Caco-2 (cell line): ENCODE measurements at regions not wholly inside any gene's neighbourhood (a gene's known extent, or its start where the extent isn't known, plus 50 kb on each side); places are given as distances from the start of the nearest gene placed in this dataset.

Experiments used
- BruUV-seq: library from RNA; stranded (reverse); fragments of 400-500 nt; replicated peaks from 2 replicates; lab custom pipeline; 2021; lab: Mats Ljungman, UMichigan
- CTCF ChIA-PET: fragments of 300-600 bp; sonication (Branson Sonifier 250); formaldehyde crosslinking; loops from one replicate; lab custom pipeline; 2022; ENCODE audit warnings: antibody characterized with exemption; lab: Charles Lee
- POLR2A ChIA-PET: fragments of 300-600 bp; sonication (Branson Sonifier 250); formaldehyde crosslinking; loops from one replicate; lab custom pipeline; 2022; ENCODE audit warnings: antibody characterized with exemption; lab: Charles Lee
- DNase-seq, 2 experiments: peaks; one replicate each; pipeline versions ENCODE4 v3.0.0 to v3.0.0-alpha.2; 2020 to 2022
- H3K27me3 ChIP-seq: replicated peaks from 2 replicates; pipeline ENCODE4 v1.6.0; 2011; ENCODE audit warnings: low read length; ENCODE audit not compliant: control insufficient read depth, insufficient read depth
- H3K36me3 ChIP-seq: 2 replicates; pipeline ENCODE4 v1.5.1; 2011; ENCODE audit warnings: low read length; ENCODE audit not compliant: control insufficient read depth, insufficient read depth
- H3K4me1 ChIP-seq: fragments of 250-450 bp; sonication (Bioruptor Pico); 2 replicates; pipeline ENCODE4 v1.5.1; 2020; ENCODE audit warnings: mild to moderate bottlenecking
- H3K4me3 ChIP-seq: 2 replicates; pipeline ENCODE4 v1.5.1; 2011; ENCODE audit warnings: low read depth, mild to moderate bottlenecking, control low read depth, low read length
- H3K9me3 ChIP-seq: fragments of 250-450 bp; sonication (Bioruptor Pico); 2 replicates; pipeline ENCODE4 v1.5.1; 2020; ENCODE audit warnings: mild to moderate bottlenecking, moderate library complexity
- H3K27ac Mint-ChIP-seq: one replicate; pipeline ENCODE4 v1.8.0; 2022; ENCODE audit warnings: mixed read lengths; ENCODE audit not compliant: unreplicated experiment
- H3K27me3 Mint-ChIP-seq: one replicate; pipeline ENCODE4 v1.8.0; 2022; ENCODE audit warnings: mixed read lengths; ENCODE audit not compliant: insufficient read depth, unreplicated experiment
- H3K36me3 Mint-ChIP-seq: one replicate; pipeline ENCODE4 v1.8.0; 2022; ENCODE audit warnings: mild to moderate bottlenecking, mixed read lengths; ENCODE audit not compliant: insufficient read depth, unreplicated experiment
- H3K4me1 Mint-ChIP-seq: one replicate; pipeline ENCODE4 v1.8.0; 2022; ENCODE audit warnings: low read depth, mixed read lengths; ENCODE audit not compliant: unreplicated experiment
- H3K4me3 Mint-ChIP-seq: one replicate; pipeline ENCODE4 v1.8.0; 2022; ENCODE audit warnings: mild to moderate bottlenecking, moderate library complexity, mixed read lengths; ENCODE audit not compliant: unreplicated experiment
- H3K9me3 Mint-ChIP-seq: one replicate; pipeline ENCODE4 v1.8.0; 2022; ENCODE audit warnings: mixed read lengths; ENCODE audit not compliant: unreplicated experiment
- intact Hi-C: fragments of 100-400 bp; cut with micrococcal nuclease; formaldehyde crosslinking; loops from one replicate; pipeline ENCODE4 v1.10.0; 2022; ENCODE audit not compliant: unreplicated experiment
- TF ChIP-seq, protein P1 (sequence below), 2 experiments: fragments of 200-600 bp in 1 of 2; IDR thresholded peaks; 1 replicate in 1 of 2; 2 replicates in 1 of 2; pipeline versions ENCODE4 v1.5.1 to v1.8.0; 2011 to 2022; ENCODE audit warnings: antibody characterized with exemption in 1 of 2, control low read depth in 1 of 2, inconsistent platforms in 1 of 2, low read depth in 1 of 2, low read length in 1 of 2, mild to moderate bottlenecking in 1 of 2, moderate library complexity in 1 of 2; ENCODE audit not compliant: insufficient read depth in 1 of 2, severe bottlenecking in 1 of 2, unreplicated experiment in 1 of 2

DNA sequence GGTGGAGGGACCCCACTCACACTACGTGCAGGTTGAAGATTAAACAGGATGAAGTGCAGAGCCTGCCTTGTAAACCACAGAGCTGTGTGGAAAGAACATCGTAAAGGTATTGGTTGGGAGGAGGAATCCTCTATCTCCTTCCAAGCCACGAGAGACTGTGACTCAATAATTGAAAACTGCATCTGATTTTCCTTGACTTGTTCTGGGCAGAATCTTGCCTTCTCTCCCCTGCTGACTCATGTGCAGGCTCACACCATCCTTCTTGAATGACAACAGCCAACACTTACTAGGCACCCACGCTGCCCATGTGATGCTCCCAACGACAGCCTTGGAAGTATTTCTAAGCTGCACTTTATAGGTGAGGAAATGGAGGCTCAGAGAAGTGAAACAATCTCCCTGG lies 563.0 kb downstream of the MIAT start:
- H3K4me1 ChIP-seq = 0 out of 2 replicates have a peak, but pooled peaks cover 10% of the 10 kb centered on the region

DNA sequence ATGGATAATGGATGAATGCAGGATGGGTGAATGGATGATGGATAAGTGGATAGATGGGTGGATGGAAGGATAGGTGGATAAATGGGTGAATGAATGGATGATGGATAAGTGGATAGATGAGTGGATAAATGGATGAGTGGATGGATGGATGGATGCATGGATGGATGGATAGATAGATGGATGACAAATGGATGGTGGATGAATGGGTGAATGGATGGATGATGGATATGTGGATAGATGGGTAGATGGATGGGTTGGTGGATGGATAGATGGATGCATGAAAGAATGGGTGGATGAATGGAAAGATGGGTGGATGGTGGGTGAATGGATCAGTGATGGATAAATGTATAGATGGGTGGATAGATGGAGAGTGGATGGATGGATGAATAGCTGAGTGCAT lies 564.8 kb downstream of the MIAT start:
- ChIA-PET POLR2A (no interaction called here), CTCF (no interaction called here)
- Histone ChIP-seq H3K4me3 (no peak overlapping the region), H3K9me3 (no peaks in the 10 kb centered on the region), H3K4me1 (0 out of 2 replicates have a peak, but pooled peaks cover 10% of the 10 kb centered on the region), H3K27me3 (no peaks in the 10 kb centered on the region), H3K36me3 (no peaks in the 10 kb centered on the region)
- intact Hi-C loops = no loop called here
- H3K36me3 Mint-ChIP-seq = no peaks in the 10 kb centered on the region
- no peaks in the 10 kb centered on the region for H3K9me3 Mint-ChIP-seq
- H3K27ac Mint-ChIP-seq = no peak overlapping the region
- no peak for DNase-seq
- H3K4me3 Mint-ChIP-seq = no peak overlapping the region
- no peaks in the 10 kb centered on the region for H3K4me1 Mint-ChIP-seq
- BruUV-seq = no TSS peak
- no peaks in the 10 kb centered on the region for H3K27me3 Mint-ChIP-seq
- TF ChIP-seq, protein P1, sequence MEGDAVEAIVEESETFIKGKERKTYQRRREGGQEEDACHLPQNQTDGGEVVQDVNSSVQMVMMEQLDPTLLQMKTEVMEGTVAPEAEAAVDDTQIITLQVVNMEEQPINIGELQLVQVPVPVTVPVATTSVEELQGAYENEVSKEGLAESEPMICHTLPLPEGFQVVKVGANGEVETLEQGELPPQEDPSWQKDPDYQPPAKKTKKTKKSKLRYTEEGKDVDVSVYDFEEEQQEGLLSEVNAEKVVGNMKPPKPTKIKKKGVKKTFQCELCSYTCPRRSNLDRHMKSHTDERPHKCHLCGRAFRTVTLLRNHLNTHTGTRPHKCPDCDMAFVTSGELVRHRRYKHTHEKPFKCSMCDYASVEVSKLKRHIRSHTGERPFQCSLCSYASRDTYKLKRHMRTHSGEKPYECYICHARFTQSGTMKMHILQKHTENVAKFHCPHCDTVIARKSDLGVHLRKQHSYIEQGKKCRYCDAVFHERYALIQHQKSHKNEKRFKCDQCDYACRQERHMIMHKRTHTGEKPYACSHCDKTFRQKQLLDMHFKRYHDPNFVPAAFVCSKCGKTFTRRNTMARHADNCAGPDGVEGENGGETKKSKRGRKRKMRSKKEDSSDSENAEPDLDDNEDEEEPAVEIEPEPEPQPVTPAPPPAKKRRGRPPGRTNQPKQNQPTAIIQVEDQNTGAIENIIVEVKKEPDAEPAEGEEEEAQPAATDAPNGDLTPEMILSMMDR (IDR thresholded peaks at IDR 0.05; ENCODE audit: insufficient read depth in 1 of 2, low read depth in 1 of 2, low read length in 1 of 2, severe bottlenecking in 1 of 2, unreplicated experiment in 1 of 2) = no peak

More for the DNA sequence above, 563.0 kb downstream of the MIAT start:
- Mint-ChIP-seq H3K9me3 (no peaks in the 10 kb centered on the region), H3K27ac (no peak overlapping the region), H3K36me3 (no peaks in the 10 kb centered on the region), H3K4me3 (no peak overlapping the region), H3K4me1 (no peaks in the 10 kb centered on the region), H3K27me3 (no peaks in the 10 kb centered on the region)
- CTCF ChIA-PET = no interaction called here
- no peaks in the 10 kb centered on the region for H3K36me3 ChIP-seq
- no peaks in the 10 kb centered on the region for H3K27me3 ChIP-seq
- TF ChIP-seq, protein P1 (IDR thresholded peaks at IDR 0.05; ENCODE audit: insufficient read depth in 1 of 2, low read depth in 1 of 2, low read length in 1 of 2, severe bottlenecking in 1 of 2, unreplicated experiment in 1 of 2) = no peak
- DNase-seq = no peak
- POLR2A ChIA-PET = no interaction called here
- no peak overlapping the region for H3K4me3 ChIP-seq
- intact Hi-C loops = no loop called here
- BruUV-seq = no TSS peak
- no peaks in the 10 kb centered on the region for H3K9me3 ChIP-seq

DNA sequence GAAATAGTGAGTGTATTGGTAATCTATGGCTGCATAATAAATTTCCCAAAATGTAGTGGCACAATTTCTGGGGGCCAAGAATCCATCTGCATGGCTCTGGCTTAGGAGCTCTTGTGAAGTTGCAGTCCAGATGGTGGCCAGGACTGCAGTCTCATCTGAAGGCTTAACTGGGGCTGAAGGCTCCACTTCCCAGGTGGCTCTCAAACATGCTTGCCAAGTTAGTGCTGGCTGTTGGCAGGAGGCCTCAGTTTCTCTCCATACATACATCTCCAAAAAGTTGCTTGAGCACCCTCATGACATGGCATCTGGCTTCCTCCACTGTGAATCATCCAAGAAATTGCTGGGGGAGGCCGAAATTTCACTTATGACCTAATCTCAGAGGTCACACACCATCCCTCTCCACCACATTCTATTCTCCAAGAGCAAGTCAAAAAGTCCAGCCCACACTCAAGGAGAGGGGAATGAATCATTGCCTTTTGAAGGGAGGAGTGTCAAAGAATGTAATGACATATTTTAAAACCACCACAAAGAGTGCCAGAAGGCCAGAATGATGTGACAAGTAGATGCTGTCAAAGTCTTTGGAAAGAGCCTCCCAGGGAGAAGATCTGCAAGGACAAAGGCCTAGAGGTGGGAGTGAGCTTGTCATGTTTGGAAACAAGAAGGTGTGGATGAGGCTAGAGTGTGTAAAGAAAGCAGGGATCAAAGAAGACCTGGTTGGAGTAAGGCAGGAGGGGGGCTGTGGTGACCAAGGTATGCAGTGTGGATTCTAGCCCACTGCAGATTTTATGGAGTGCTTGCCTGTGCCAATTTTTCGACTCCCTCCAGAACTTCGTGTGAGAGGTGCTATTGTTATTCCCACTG lies 566.2 kb downstream of the MIAT start:
- Mint-ChIP-seq H3K27me3 (no peaks in the 10 kb centered on the region), H3K27ac (no peak overlapping the region), H3K36me3 (no peaks in the 10 kb centered on the region), H3K4me3 (no peak overlapping the region), H3K9me3 (no peaks in the 10 kb centered on the region), H3K4me1 (no peaks in the 10 kb centered on the region)
- Histone ChIP-seq H3K4me3 (no peak overlapping the region), H3K36me3 (no peaks in the 10 kb centered on the region), H3K27me3 (no peaks in the 10 kb centered on the region), H3K4me1 (0 out of 2 replicates have a peak, but pooled peaks cover 10% of the 10 kb centered on the region), H3K9me3 (no peaks in the 10 kb centered on the region)
- DNase-seq = no peak
- TF ChIP-seq, protein P1 (IDR thresholded peaks at IDR 0.05; ENCODE audit: insufficient read depth in 1 of 2, low read depth in 1 of 2, low read length in 1 of 2, severe bottlenecking in 1 of 2, unreplicated experiment in 1 of 2) = no peak
- CTCF ChIA-PET = no interaction called here
- intact Hi-C loops = no loop called here
- no TSS peak for BruUV-seq
- POLR2A ChIA-PET = no interaction called here
